Esophagus squamous epithelium (tissue), 5 donors: ENCODE measurements at regions not wholly inside any gene's neighbourhood (a gene's known extent, or its start where the extent isn't known, plus 50 kb on each side); places are given as distances from the start of the nearest gene placed in this dataset.

Experiments used
- DNase-seq: peaks from one replicate; lab custom pipeline; 2025; lab: John Stamatoyannopoulos, UW
- H3K27ac ChIP-seq, 4 donors: fragments of 200-600 bp; sonication (generic); one replicate each; pipeline ENCODE4 v1.5.1; 2016 to 2019; ENCODE audit warnings: mild to moderate bottlenecking in 1 of 4
- H3K27me3 ChIP-seq, 4 donors: fragments of 200-600 bp; sonication (generic); 1 replicate in 3 of 4; 2 replicates in 1 of 4; pipeline versions ENCODE4 v1.5.1 to v1.6.0; 2017 to 2021; ENCODE audit warnings: antibody characterized with exemption in 1 of 4
- H3K36me3 ChIP-seq, 3 donors: fragments of 200-600 bp; sonication (generic); one replicate each; pipeline ENCODE4 v1.5.1; 2016 to 2019
- H3K4me1 ChIP-seq, 3 donors: fragments of 200-600 bp; sonication (generic); one replicate each; pipeline ENCODE4 v1.5.1; 2017 to 2019
- H3K4me3 ChIP-seq, 4 donors: fragments of 200-600 bp; sonication (generic); 1 replicate in 3 of 4; 2 replicates in 1 of 4; pipeline ENCODE4 v1.5.1; 2016 to 2019; ENCODE audit warnings: mild to moderate bottlenecking in 2 of 4, moderate library complexity in 1 of 4
- H3K9me3 ChIP-seq, 3 donors: fragments of 200-600 bp; sonication (generic); one replicate each; pipeline ENCODE4 v1.5.1; 2016 to 2019
- CTCF ChIP-seq, 6 experiments: fragments of 450-650 bp in 4 of 6; fragments of 200-600 bp in 2 of 6; sonication (generic) in 2 of 6; IDR thresholded peaks; one replicate each; pipeline ENCODE4 v1.5.1; 2016 to 2019; ENCODE audit warnings: antibody characterized with exemption in 6 of 6, mild to moderate bottlenecking in 4 of 6, moderate library complexity in 4 of 6
- POLR2A ChIP-seq, 4 donors: fragments of 450-650 bp; IDR thresholded peaks; one replicate each; pipeline ENCODE4 v1.6.1; 2017; ENCODE audit warnings: antibody characterized with exemption in 4 of 4, mild to moderate bottlenecking in 4 of 4, moderate library complexity in 3 of 4
- WGBS, 2 donors: methylation state at CpG; one replicate each; pipeline ENCODE4 v1.1.5; 2018; 5-methylcytosine and 5-hydroxymethylcytosine counted together
- intact Hi-C: fragments of 100-400 bp; cut with DNase I; formaldehyde crosslinking; loops from one replicate; pipeline ENCODE4 v1.15.0; 2022
- donor health status: DM: yes; HTN: yes; CAD: no.

GRCh38 chr2:129142465-129142864 lies 823.8 kb upstream of the HS6ST1 start:
- Histone ChIP-seq H3K4me3 (no peak overlapping the region), H3K4me1 (peaks cover 0 to 27% (median 5%) of the 10 kb centered on the region in 3 donors), H3K36me3 (no peaks in the 10 kb centered on the region), H3K9me3 (no peaks in the 10 kb centered on the region), H3K27me3 (no peaks in the 10 kb centered on the region), H3K27ac (no peak overlapping the region)
- intact Hi-C loops: no loop called here
- WGBS, 2 donors: 58 to 63% methylated on average over 3 of the region's 3 CpGs
- DNase-seq: no peak
- TF ChIP-seq CTCF (IDR thresholded peaks at IDR 0.05): no peak
- TF ChIP-seq POLR2A (IDR thresholded peaks at IDR 0.05): no peak

- intact Hi-C loops: no loop called here
- no peaks in the 10 kb centered on the region for H3K36me3 ChIP-seq
- WGBS, 2 donors: 86 to 97% methylated on average over 9 to 18 of the region's 42 CpGs
- H3K27me3 ChIP-seq: no peaks in the 10 kb centered on the region
- H3K4me1 ChIP-seq: peaks cover 0 to 22% (median 0%) of the 10 kb centered on the region in 3 donors
- H3K27ac ChIP-seq: no peak overlapping the region
- TF ChIP-seq POLR2A (IDR thresholded peaks at IDR 0.05) (no peak), CTCF (IDR thresholded peaks at IDR 0.05) (no peak)
- DNase-seq: no peak
- H3K9me3 ChIP-seq: peaks cover 0 to 12% (median 1%) of the 10 kb centered on the region in 3 donors
- H3K4me3 ChIP-seq: no peak overlapping the region
Observed at GRCh38 chr2:129144082-129144791, 825.6 kb upstream of the HS6ST1 start.

GRCh38 chr2:129152514-129152913 lies 827.0 kb upstream of the RAB6C start:
- Histone ChIP-seq H3K4me3 (no peak overlapping the region), H3K27me3 (no peaks in the 10 kb centered on the region), H3K9me3 (peaks cover 0 to 13% (median 4%) of the 10 kb centered on the region in 3 donors), H3K36me3 (no peaks in the 10 kb centered on the region), H3K27ac (no peak overlapping the region), H3K4me1 (peaks cover 0 to 14% (median 0%) of the 10 kb centered on the region in 3 donors)
- no peak for DNase-seq
- 60 to 100% methylated on average over 1 of the region's 1 CpG for WGBS, 2 donors
- intact Hi-C loops: no loop called here
- TF ChIP-seq CTCF (IDR thresholded peaks at IDR 0.05) (no peak), POLR2A (IDR thresholded peaks at IDR 0.05) (no peak)

- 59 to 84% methylated on average over 3 to 4 of the region's 4 CpGs for WGBS, 2 donors
Observed at GRCh38 chr2:129160879-129161278, 818.6 kb upstream of the RAB6C start.

More at GRCh38 chr2:129160879-129161278, 818.6 kb upstream of the RAB6C start:
- TF ChIP-seq POLR2A (IDR thresholded peaks at IDR 0.05) (no peak), CTCF (IDR thresholded peaks at IDR 0.05) (no peak)
- Histone ChIP-seq H3K4me3 (no peak overlapping the region), H3K4me1 (peaks cover 0 to 9% (median 0%) of the 10 kb centered on the region in 3 donors), H3K27me3 (no peaks in the 10 kb centered on the region), H3K27ac (no peak overlapping the region), H3K36me3 (no peaks in the 10 kb centered on the region), H3K9me3 (no peaks in the 10 kb centered on the region)
- intact Hi-C loops: no loop called here
- DNase-seq: no peak
